DOHH2 (cell line): ENCODE measurements at regions not wholly inside any gene's neighbourhood (a gene's known extent, or its start where the extent isn't known, plus 50 kb on each side); places are given as distances from the start of the nearest gene placed in this dataset.

ENCODE experiments used
- H3F3A ChIP-seq: fragments of 200-600 bp; sonication (generic), shearing (Covaris generic); 2 replicates; pipeline ENCODE4 v1.6.0; 2016; ENCODE audit warnings: antibody characterized with exemption, mild to moderate bottlenecking; ENCODE audit not compliant: control insufficient read depth, insufficient read depth
- H3K27ac ChIP-seq: fragments of 200-600 bp; sonication (generic); 2 replicates; pipeline ENCODE4 v1.5.1; 2014; ENCODE audit warnings: low read depth, mild to moderate bottlenecking, low read length, moderate library complexity
- H3K27me3 ChIP-seq: fragments of 200-600 bp; sonication (generic); 2 replicates; pipeline ENCODE4 v1.6.1; 2014; ENCODE audit warnings: mild to moderate bottlenecking, low read length, mixed read lengths; ENCODE audit not compliant: control insufficient read depth
- H3K36me3 ChIP-seq: fragments of 200-600 bp; sonication (generic); 2 replicates; pipeline ENCODE4 v1.6.1; 2014; ENCODE audit warnings: mild to moderate bottlenecking, low read length, moderate library complexity, mixed read lengths; ENCODE audit not compliant: control insufficient read depth
- H3K4me1 ChIP-seq: fragments of 200-600 bp; sonication (generic); 2 replicates; pipeline ENCODE4 v1.6.1; 2014; ENCODE audit warnings: mild to moderate bottlenecking, low read length, mixed read lengths; ENCODE audit not compliant: control insufficient read depth
- H3K4me2 ChIP-seq: fragments of 200-600 bp; sonication (generic); 2 replicates; pipeline ENCODE4 v1.6.0; 2014; ENCODE audit warnings: mild to moderate bottlenecking, low read length, moderate library complexity
- H3K4me3 ChIP-seq: fragments of 200-600 bp; sonication (generic); 2 replicates; pipeline ENCODE4 v1.5.1; 2014; ENCODE audit warnings: mild to moderate bottlenecking, low read length, mixed read lengths
- H3K79me2 ChIP-seq: fragments of 200-600 bp; sonication (generic); 2 replicates; pipeline ENCODE4 v1.6.1; 2014; ENCODE audit warnings: mild to moderate bottlenecking, low read length, mixed read lengths; ENCODE audit not compliant: control insufficient read depth
- H3K9me2 ChIP-seq: fragments of 200-600 bp; sonication (generic); replicated peaks from 2 replicates; pipeline ENCODE4 v1.6.1; 2014; ENCODE audit warnings: mild to moderate bottlenecking, low read length, mixed read lengths; ENCODE audit not compliant: control insufficient read depth
- H3K9me3 ChIP-seq: fragments of 200-600 bp; sonication (generic); 2 replicates; pipeline ENCODE4 v1.6.1; 2014; ENCODE audit warnings: antibody characterized with exemption, low read length, mixed read lengths; ENCODE audit not compliant: control insufficient read depth, insufficient read depth
- H4K20me1 ChIP-seq: fragments of 200-600 bp; sonication (generic); 2 replicates; pipeline ENCODE4 v1.6.0; 2014; ENCODE audit warnings: low read depth, mild to moderate bottlenecking, antibody characterized with exemption, low read length, moderate library complexity; ENCODE audit not compliant: control insufficient read depth, insufficient read depth
- EZH2phosphoT487 ChIP-seq: fragments of 200-600 bp; sonication (generic); IDR thresholded peaks from 2 replicates; pipeline ENCODE4 v1.6.1; 2017; ENCODE audit warnings: borderline replicate concordance, mild to moderate bottlenecking, antibody characterized with exemption, low read length, moderate library complexity, mixed read lengths
- TF ChIP-seq, protein P1 (sequence below): fragments of 200-600 bp; sonication (generic); IDR thresholded peaks from one replicate; pipeline ENCODE4 v1.5.1; 2014; ENCODE audit warnings: antibody characterized with exemption, mild to moderate bottlenecking, low read depth, low read length; ENCODE audit not compliant: poor library complexity, severe bottlenecking

DNA sequence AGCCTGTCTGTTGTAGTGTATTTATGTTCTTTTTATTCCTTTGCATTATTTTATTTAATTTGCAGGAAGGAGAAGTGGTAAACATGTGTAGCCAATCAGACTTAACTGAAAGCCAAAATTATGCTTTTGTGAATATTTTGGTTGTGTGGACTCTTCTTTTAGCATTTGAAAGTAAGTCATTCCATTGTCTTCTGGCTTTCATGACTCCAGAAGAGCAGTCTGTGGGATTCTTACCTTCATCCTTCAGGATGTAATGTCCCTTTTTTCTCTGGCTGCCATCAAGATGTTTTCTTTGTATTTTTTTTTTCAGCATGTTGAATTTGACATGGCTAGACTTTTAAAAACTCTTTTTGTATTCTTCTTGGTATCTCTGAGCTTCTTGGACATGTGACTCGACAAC, 895.2 kb upstream of the ZEB2 start:
- Histone ChIP-seq H3K9me2 (no peaks in the 10 kb centered on the region), H4K20me1 (no peaks in the 10 kb centered on the region), H3K4me1 (peaks cover 40% of the 10 kb centered on the region), H3K4me2 (no peak overlapping the region), H3F3A (peaks cover 29% of the 10 kb centered on the region), H3K9me3 (peaks cover 75% of the 10 kb centered on the region), H3K27me3 (no peaks in the 10 kb centered on the region), H3K36me3 (peaks cover 67% of the 10 kb centered on the region), H3K27ac (no peak overlapping the region), H3K79me2 (no peaks in the 10 kb centered on the region), H3K4me3 (no peak overlapping the region)
- TF ChIP-seq, protein P1, sequence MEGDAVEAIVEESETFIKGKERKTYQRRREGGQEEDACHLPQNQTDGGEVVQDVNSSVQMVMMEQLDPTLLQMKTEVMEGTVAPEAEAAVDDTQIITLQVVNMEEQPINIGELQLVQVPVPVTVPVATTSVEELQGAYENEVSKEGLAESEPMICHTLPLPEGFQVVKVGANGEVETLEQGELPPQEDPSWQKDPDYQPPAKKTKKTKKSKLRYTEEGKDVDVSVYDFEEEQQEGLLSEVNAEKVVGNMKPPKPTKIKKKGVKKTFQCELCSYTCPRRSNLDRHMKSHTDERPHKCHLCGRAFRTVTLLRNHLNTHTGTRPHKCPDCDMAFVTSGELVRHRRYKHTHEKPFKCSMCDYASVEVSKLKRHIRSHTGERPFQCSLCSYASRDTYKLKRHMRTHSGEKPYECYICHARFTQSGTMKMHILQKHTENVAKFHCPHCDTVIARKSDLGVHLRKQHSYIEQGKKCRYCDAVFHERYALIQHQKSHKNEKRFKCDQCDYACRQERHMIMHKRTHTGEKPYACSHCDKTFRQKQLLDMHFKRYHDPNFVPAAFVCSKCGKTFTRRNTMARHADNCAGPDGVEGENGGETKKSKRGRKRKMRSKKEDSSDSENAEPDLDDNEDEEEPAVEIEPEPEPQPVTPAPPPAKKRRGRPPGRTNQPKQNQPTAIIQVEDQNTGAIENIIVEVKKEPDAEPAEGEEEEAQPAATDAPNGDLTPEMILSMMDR = no peak
- no peak for TF ChIP-seq EZH2phosphoT487

DNA sequence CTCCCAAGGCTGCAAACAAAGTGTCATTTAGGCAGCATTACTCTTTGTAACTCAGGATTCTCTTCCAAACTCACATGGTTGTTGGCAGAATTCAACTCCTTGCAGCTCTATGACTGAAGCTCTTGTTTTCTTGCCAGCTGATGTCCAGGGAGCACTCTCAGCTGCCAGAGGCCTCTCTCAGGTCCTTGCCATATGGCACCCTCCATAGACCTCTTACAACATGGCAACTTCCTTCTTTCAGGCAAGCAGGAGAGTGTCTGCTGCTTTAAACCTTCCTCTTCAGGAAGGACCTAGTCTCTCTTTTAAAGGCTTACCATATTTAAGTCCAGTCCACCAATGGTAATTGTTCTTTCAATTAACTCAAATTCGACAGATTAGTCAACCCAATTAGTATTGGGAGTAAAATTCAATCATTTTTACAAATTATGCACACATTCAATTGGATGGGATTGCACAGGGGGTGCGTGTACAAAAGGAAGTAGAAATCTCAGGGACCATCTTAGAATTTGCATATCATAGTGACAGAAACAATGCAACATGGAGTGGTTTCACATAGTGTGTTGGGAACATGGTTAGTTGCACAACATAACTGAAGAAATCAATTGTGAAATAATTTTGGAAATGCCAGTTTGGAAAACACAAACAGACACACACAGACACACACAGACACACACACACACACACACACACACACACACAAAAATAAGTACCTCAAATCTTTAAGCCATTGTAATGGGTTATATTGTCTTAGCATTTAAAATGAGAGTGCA, 893.5 kb upstream of the ZEB2 start:
- H4K20me1 ChIP-seq = no peaks in the 10 kb centered on the region
- peak overlapping the region; percentile 56 for H3K4me3 ChIP-seq
- H3K27ac ChIP-seq = peak overlapping the region; percentile 99
- H3F3A ChIP-seq = peaks cover 31% of the 10 kb centered on the region
- peaks cover 73% of the 10 kb centered on the region for H3K9me3 ChIP-seq
- no peak for TF ChIP-seq EZH2phosphoT487
- TF ChIP-seq, protein P1 = no peak
- H3K4me2 ChIP-seq = peak overlapping the region; percentile 53
- no peaks in the 10 kb centered on the region for H3K9me2 ChIP-seq
- peaks cover 79% of the 10 kb centered on the region for H3K36me3 ChIP-seq
- H3K4me1 ChIP-seq = peaks cover 47% of the 10 kb centered on the region
- no peaks in the 10 kb centered on the region for H3K27me3 ChIP-seq
- no peaks in the 10 kb centered on the region for H3K79me2 ChIP-seq

DNA sequence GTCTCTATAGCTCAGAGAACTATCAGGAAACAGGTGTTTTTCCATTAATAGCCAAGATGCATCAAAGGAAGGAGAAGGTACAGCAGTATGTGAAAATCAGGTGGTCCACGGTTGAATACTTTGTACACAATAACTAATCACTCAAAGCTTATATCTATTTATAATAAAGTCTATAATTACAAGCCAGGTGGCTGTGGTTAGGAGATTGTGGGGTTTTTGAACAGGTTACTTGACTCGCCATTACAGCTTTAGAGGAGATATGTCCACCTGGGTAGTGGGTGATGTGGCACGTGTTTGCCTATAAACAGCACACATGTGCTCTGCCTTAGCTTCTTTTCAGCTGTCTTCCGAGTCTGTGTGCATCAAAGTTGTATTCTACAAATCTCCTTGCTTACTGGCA, 892.2 kb upstream of the ZEB2 start:
- no peaks in the 10 kb centered on the region for H3K79me2 ChIP-seq
- no peaks in the 10 kb centered on the region for H3K27me3 ChIP-seq
- H3K9me3 ChIP-seq = peaks cover 76% of the 10 kb centered on the region
- peaks cover 47% of the 10 kb centered on the region for H3K4me1 ChIP-seq
- no peaks in the 10 kb centered on the region for H3K9me2 ChIP-seq
- H3K36me3 ChIP-seq = peaks cover 89% of the 10 kb centered on the region
- H4K20me1 ChIP-seq = no peaks in the 10 kb centered on the region
- H3K4me2 ChIP-seq = peak overlapping the region; percentile 80
- TF ChIP-seq EZH2phosphoT487 = no peak
- TF ChIP-seq, protein P1 = no peak
- peak overlapping the region; percentile 99 for H3K27ac ChIP-seq
- peaks cover 31% of the 10 kb centered on the region for H3F3A ChIP-seq
- peak overlapping the region; percentile 61 for H3K4me3 ChIP-seq
